ENCODE measurements at regions not wholly inside any gene's neighbourhood (a gene's known extent, or its start where the extent isn't known, plus 50 kb on each side); places are given as distances from the start of the nearest gene placed in this dataset.

DNA sequence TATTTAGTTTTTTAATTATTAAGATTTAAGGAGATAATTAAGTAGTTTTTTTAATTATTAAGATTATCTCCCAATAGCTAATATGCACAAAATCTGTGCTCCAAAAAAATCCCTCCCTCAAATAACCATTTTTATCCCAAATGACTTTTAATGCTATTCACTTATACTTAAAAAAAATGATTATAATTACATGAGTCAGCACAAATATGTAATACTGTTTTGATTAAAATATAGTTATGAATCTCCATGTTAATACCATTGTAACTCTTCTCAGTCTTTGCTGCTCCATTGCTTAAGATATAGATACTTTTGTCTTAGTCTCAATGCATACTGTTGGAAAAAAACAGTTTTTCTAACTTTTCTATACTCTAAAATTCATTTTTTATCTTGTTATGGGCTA, 1121.1 kb upstream of the ADGRL3 start:
- POLR2A ChIA-PET = no interaction called here
- intact Hi-C loops (cut with micrococcal nuclease; ENCODE audit: unreplicated experiment) (no loop called here), in situ Hi-C loops (cut with MboI) (no loop called here)
- no peaks in the 10 kb centered on the region for H3K27me3 ChIP-seq (replicated peaks in 1 of 2; ENCODE audit: control insufficient read depth in 2 of 2, insufficient read depth in 2 of 2, low read length in 1 of 2)
- RAD21 ChIA-PET (ENCODE audit: unreplicated experiment) = no interaction called here
- H2AFZ ChIP-seq (ENCODE audit: control insufficient read depth, low read depth, low read length) = no peak overlapping the region
- BruUV-seq (replicated peaks) = no TSS peak
- SMC1A ChIA-PET (ENCODE audit: uncharacterized antibody, unreplicated experiment) = no interaction called here
- ATAC-seq = no peak
- H3K4me3 ChIP-seq = no peak overlapping the region
- DNase-seq (ENCODE audit: low read depth, low spot score) = no peak
- H4K20me1 ChIP-seq (ENCODE audit: control insufficient read depth, insufficient read depth) = no peaks in the 10 kb centered on the region
- no peak overlapping the region for H3K9ac ChIP-seq (ENCODE audit: control insufficient read depth, insufficient read depth, low read length)
- H3K4me1 ChIP-seq (ENCODE audit: control insufficient read depth, insufficient read depth, low read length) = no peaks in the 10 kb centered on the region
- no peak overlapping the region for H3K27ac ChIP-seq (ENCODE audit: control insufficient read depth, insufficient read depth)
- no peaks in the 10 kb centered on the region for H3K79me2 ChIP-seq (ENCODE audit: control insufficient read depth, insufficient read depth, low read length)
- CTCF ChIA-PET = no interaction called here
- no peaks in the 10 kb centered on the region for H3K9me3 ChIP-seq (replicated peaks; ENCODE audit: control insufficient read depth, insufficient read depth, low read length)
- H3K4me2 ChIP-seq (ENCODE audit: control insufficient read depth, insufficient read depth) = no peak overlapping the region
- FAIRE-seq = no peak
- TF ChIP-seq SP1 (IDR thresholded peaks at IDR 0.05; ENCODE audit: low read depth, low read length) (no peak), NFYB (IDR thresholded peaks at IDR 0.05; ENCODE audit: insufficient read depth, low read depth, low read length) (no peak), IKZF1 (conservative IDR thresholded peaks at IDR 0.05) (no peak), SIN3A (IDR thresholded peaks at IDR 0.05; ENCODE audit: low read depth, low read length) (no peak), EED (IDR thresholded peaks at IDR 0.05; ENCODE audit: low read depth) (no peak), SMC3 (IDR thresholded peaks at IDR 0.05; ENCODE audit: borderline replicate concordance, low read length) (no peak), NR2C1 (IDR thresholded peaks at IDR 0.05) (no peak), PAX8 (IDR thresholded peaks at IDR 0.05) (no peak)
- TF ChIP-seq, protein P1, sequence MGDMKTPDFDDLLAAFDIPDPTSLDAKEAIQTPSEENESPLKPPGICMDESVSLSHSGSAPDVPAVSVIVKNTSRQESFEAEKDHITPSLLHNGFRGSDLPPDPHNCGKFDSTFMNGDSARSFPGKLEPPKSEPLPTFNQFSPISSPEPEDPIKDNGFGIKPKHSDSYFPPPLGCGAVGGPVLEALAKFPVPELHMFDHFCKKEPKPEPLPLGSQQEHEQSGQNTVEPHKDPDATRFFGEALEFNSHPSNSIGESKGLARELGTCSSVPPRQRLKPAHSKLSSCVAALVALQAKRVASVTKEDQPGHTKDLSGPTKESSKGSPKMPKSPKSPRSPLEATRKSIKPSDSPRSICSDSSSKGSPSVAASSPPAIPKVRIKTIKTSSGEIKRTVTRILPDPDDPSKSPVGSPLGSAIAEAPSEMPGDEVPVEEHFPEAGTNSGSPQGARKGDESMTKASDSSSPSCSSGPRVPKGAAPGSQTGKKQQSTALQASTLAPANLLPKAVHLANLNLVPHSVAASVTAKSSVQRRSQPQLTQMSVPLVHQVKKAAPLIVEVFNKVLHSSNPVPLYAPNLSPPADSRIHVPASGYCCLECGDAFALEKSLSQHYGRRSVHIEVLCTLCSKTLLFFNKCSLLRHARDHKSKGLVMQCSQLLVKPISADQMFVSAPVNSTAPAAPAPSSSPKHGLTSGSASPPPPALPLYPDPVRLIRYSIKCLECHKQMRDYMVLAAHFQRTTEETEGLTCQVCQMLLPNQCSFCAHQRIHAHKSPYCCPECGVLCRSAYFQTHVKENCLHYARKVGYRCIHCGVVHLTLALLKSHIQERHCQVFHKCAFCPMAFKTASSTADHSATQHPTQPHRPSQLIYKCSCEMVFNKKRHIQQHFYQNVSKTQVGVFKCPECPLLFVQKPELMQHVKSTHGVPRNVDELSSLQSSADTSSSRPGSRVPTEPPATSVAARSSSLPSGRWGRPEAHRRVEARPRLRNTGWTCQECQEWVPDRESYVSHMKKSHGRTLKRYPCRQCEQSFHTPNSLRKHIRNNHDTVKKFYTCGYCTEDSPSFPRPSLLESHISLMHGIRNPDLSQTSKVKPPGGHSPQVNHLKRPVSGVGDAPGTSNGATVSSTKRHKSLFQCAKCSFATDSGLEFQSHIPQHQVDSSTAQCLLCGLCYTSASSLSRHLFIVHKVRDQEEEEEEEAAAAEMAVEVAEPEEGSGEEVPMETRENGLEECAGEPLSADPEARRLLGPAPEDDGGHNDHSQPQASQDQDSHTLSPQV (IDR thresholded peaks at IDR 0.05) = no peak
- TF ChIP-seq, protein P2, sequence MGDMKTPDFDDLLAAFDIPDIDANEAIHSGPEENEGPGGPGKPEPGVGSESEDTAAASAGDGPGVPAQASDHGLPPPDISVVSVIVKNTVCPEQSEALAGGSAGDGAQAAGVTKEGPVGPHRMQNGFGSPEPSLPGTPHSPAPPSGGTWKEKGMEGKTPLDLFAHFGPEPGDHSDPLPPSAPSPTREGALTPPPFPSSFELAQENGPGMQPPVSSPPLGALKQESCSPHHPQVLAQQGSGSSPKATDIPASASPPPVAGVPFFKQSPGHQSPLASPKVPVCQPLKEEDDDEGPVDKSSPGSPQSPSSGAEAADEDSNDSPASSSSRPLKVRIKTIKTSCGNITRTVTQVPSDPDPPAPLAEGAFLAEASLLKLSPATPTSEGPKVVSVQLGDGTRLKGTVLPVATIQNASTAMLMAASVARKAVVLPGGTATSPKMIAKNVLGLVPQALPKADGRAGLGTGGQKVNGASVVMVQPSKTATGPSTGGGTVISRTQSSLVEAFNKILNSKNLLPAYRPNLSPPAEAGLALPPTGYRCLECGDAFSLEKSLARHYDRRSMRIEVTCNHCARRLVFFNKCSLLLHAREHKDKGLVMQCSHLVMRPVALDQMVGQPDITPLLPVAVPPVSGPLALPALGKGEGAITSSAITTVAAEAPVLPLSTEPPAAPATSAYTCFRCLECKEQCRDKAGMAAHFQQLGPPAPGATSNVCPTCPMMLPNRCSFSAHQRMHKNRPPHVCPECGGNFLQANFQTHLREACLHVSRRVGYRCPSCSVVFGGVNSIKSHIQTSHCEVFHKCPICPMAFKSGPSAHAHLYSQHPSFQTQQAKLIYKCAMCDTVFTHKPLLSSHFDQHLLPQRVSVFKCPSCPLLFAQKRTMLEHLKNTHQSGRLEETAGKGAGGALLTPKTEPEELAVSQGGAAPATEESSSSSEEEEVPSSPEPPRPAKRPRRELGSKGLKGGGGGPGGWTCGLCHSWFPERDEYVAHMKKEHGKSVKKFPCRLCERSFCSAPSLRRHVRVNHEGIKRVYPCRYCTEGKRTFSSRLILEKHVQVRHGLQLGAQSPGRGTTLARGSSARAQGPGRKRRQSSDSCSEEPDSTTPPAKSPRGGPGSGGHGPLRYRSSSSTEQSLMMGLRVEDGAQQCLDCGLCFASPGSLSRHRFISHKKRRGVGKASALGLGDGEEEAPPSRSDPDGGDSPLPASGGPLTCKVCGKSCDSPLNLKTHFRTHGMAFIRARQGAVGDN (IDR thresholded peaks at IDR 0.05) = no peak
- TF ChIP-seq, protein P3, sequence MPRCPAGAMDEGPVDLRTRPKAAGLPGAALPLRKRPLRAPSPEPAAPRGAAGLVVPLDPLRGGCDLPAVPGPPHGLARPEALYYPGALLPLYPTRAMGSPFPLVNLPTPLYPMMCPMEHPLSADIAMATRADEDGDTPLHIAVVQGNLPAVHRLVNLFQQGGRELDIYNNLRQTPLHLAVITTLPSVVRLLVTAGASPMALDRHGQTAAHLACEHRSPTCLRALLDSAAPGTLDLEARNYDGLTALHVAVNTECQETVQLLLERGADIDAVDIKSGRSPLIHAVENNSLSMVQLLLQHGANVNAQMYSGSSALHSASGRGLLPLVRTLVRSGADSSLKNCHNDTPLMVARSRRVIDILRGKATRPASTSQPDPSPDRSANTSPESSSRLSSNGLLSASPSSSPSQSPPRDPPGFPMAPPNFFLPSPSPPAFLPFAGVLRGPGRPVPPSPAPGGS (IDR thresholded peaks at IDR 0.05; ENCODE audit: borderline replicate concordance, insufficient read depth, low read depth, low read length, poor library complexity, severe bottlenecking) = no peak
- TF ChIP-seq, protein P4, sequence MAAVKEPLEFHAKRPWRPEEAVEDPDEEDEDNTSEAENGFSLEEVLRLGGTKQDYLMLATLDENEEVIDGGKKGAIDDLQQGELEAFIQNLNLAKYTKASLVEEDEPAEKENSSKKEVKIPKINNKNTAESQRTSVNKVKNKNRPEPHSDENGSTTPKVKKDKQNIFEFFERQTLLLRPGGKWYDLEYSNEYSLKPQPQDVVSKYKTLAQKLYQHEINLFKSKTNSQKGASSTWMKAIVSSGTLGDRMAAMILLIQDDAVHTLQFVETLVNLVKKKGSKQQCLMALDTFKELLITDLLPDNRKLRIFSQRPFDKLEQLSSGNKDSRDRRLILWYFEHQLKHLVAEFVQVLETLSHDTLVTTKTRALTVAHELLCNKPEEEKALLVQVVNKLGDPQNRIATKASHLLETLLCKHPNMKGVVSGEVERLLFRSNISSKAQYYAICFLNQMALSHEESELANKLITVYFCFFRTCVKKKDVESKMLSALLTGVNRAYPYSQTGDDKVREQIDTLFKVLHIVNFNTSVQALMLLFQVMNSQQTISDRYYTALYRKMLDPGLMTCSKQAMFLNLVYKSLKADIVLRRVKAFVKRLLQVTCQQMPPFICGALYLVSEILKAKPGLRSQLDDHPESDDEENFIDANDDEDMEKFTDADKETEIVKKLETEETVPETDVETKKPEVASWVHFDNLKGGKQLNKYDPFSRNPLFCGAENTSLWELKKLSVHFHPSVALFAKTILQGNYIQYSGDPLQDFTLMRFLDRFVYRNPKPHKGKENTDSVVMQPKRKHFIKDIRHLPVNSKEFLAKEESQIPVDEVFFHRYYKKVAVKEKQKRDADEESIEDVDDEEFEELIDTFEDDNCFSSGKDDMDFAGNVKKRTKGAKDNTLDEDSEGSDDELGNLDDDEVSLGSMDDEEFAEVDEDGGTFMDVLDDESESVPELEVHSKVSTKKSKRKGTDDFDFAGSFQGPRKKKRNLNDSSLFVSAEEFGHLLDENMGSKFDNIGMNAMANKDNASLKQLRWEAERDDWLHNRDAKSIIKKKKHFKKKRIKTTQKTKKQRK (IDR thresholded peaks at IDR 0.05; ENCODE audit: low read depth, low read length) = no peak
- no peaks in the 10 kb centered on the region for H3K36me3 ChIP-seq (ENCODE audit: control insufficient read depth in 2 of 2, insufficient read depth in 2 of 2, low read length in 1 of 2)

Data from GM12878 (cell line).